K562 (cell line): ENCODE measurements at regions not wholly inside any gene's neighbourhood (a gene's known extent, or its start where the extent isn't known, plus 50 kb on each side); places are given as distances from the start of the nearest gene placed in this dataset.

ENCODE experiments used
- ATAC-seq: fragments of 200-7000 bp; cut with Tn5 transposase; 3 replicates; pipeline ENCODE4 v1.9.1; 2020; ENCODE audit warnings: moderate library complexity
- BruUV-seq: library from RNA; stranded (reverse); fragments of 400-500 nt; replicated peaks from 2 replicates; lab custom pipeline; 2021; lab: Mats Ljungman, UMichigan
- CTCF ChIA-PET: fragments of 300-600 bp; formaldehyde crosslinking; extraction: SDS; loops from one replicate; lab custom pipeline; 2021; ENCODE audit warnings: low intra/inter-chr PET ratio; lab: Yijun Ruan, JAX
- POLR2A ChIA-PET: fragments of 300-600, 350-650 bp; sonication (Branson Sonifier 250); formaldehyde crosslinking; extraction: SDS; loops from one replicate; lab custom pipeline; 2021; ENCODE audit warnings: antibody characterized with exemption, inconsistent platforms; lab: Yijun Ruan, JAX
- DNase-seq, 4 experiments: peaks; one replicate each; pipeline versions ENCODE4 v3.0.0 to v3.0.0-alpha.2; 2011 to 2018; ENCODE audit warnings: low spot score in 3 of 4, mixed read lengths in 3 of 4; ENCODE audit errors: extremely low read depth in 1 of 4
- FAIRE-seq: peaks from 2 replicates; lab custom pipeline; 2011; peaks lifted over from hg19 to GRCh38; lab: Jason Lieb, UNC
- H2AFZ ChIP-seq: 2 replicates; pipeline ENCODE4 v1.6.0; 2011; ENCODE audit warnings: low read depth, low read length, control low read depth, inconsistent platforms
- H3K27ac ChIP-seq: fragments of 200-600 bp; 3 replicates; pipeline ENCODE4 v1.8.0; 2011; ENCODE audit warnings: low read depth, mild to moderate bottlenecking, control low read depth, inconsistent platforms, low read length, moderate library complexity, mixed read lengths; ENCODE audit errors: extremely low read depth
- H3K27me3 ChIP-seq, 2 experiments: fragments of 300-600 bp in 1 of 2; 2 replicates in 1 of 2; 3 replicates in 1 of 2; pipeline versions ENCODE4 v1.6.0 to v1.8.0; 2011; ENCODE audit warnings: inconsistent platforms in 2 of 2, low read length in 2 of 2, mild to moderate bottlenecking in 1 of 2, mixed read lengths in 1 of 2, moderate library complexity in 1 of 2; ENCODE audit not compliant: control insufficient read depth in 2 of 2, insufficient read depth in 2 of 2
- H3K36me3 ChIP-seq: fragments of 300-600 bp; 3 replicates; pipeline ENCODE4 v1.8.0; 2011; ENCODE audit warnings: mild to moderate bottlenecking, low read length, inconsistent platforms; ENCODE audit not compliant: control insufficient read depth, insufficient read depth
- H3K4me1 ChIP-seq, 2 experiments: fragments of 200-600 bp in 1 of 2; replicated peaks in 1 of 2; 2 replicates in 1 of 2; 3 replicates in 1 of 2; pipeline versions ENCODE4 v1.5.1 to v1.8.0; 2011; ENCODE audit warnings: inconsistent platforms in 2 of 2, low read length in 2 of 2, mild to moderate bottlenecking in 1 of 2, mixed read lengths in 1 of 2, moderate library complexity in 1 of 2; ENCODE audit not compliant: control insufficient read depth in 2 of 2, insufficient read depth in 2 of 2
- H3K4me2 ChIP-seq: 2 replicates; pipeline ENCODE4 v1.6.1; 2011; ENCODE audit warnings: low read length, control low read depth, inconsistent platforms, mixed read lengths; ENCODE audit not compliant: insufficient read depth
- H3K4me3 ChIP-seq: fragments of 200-600 bp; sonication (generic), shearing (Covaris generic); 2 replicates; pipeline ENCODE4 v1.5.1; 2016; ENCODE audit warnings: control low read depth, inconsistent platforms
- H3K79me2 ChIP-seq: fragments of 200-600 bp; 3 replicates; pipeline ENCODE4 v1.8.0; 2011; ENCODE audit warnings: low read length, inconsistent platforms; ENCODE audit not compliant: control insufficient read depth, insufficient read depth
- H3K9ac ChIP-seq, 2 experiments: 2 replicates each; pipeline versions ENCODE4 v1.6.0 to v1.6.1; 2011; ENCODE audit warnings: low read depth in 2 of 2, low read length in 2 of 2, control low read depth in 1 of 2, inconsistent platforms in 1 of 2, mild to moderate bottlenecking in 1 of 2, mixed read lengths in 1 of 2; ENCODE audit not compliant: insufficient read depth in 1 of 2
- H3K9me1 ChIP-seq: one replicate; pipeline ENCODE4 v1.6.0; 2011; ENCODE audit warnings: inconsistent platforms, mild to moderate bottlenecking, low read length, moderate library complexity; ENCODE audit not compliant: control insufficient read depth, insufficient read depth
- H3K9me3 ChIP-seq: replicated peaks from 2 replicates; pipeline ENCODE4 v1.5.1; 2011; ENCODE audit warnings: low read depth, low read length, inconsistent platforms; ENCODE audit not compliant: control insufficient read depth, insufficient read depth
- H4K20me1 ChIP-seq: replicated peaks from 2 replicates; pipeline ENCODE4 v1.6.1; 2011; ENCODE audit warnings: low read length, inconsistent platforms, mixed read lengths; ENCODE audit not compliant: control insufficient read depth, insufficient read depth
- ATF1 ChIP-seq, 2 experiments: fragments of 450-650 bp in 1 of 2; IDR thresholded peaks; 2 replicates each; pipeline ENCODE4 v1.6.1; 2016; ENCODE audit warnings: missing compliant biosample characterization in 1 of 2, missing genetic modification characterization in 1 of 2
- BMI1 ChIP-seq: fragments of 150-350 bp; IDR thresholded peaks from 2 replicates; pipeline ENCODE4 v1.6.1; 2014; ENCODE audit warnings: low read length
- CBFB ChIP-seq: sonication (generic); formaldehyde crosslinking; IDR thresholded peaks from 2 replicates; pipeline ENCODE4 v1.4.0; 2020; ENCODE audit warnings: mild to moderate bottlenecking, missing genetic modification reagents
- CREB1 ChIP-seq, 2 experiments: sonication (generic) in 1 of 2; formaldehyde crosslinking in 1 of 2; IDR thresholded peaks; 2 replicates each; pipeline versions ENCODE4 v1.6.1 to v1.8.0; 2012 to 2022; ENCODE audit warnings: inconsistent platforms in 1 of 2, mild to moderate bottlenecking in 1 of 2, missing genetic modification reagents in 1 of 2, moderate library complexity in 1 of 2
- ILF3 ChIP-seq: fragments of 450-650 bp; IDR thresholded peaks from 2 replicates; pipeline ENCODE4 v1.6.1; 2018; ENCODE audit warnings: antibody characterized with exemption, mild to moderate bottlenecking, moderate library complexity, borderline replicate concordance
- MAFK ChIP-seq: IDR thresholded peaks from 2 replicates; pipeline ENCODE4 v1.6.1; 2011; ENCODE audit warnings: low read length, improper control_type of control experiment
- PRMT5 ChIP-seq: sonication (generic); formaldehyde crosslinking; IDR thresholded peaks from 2 replicates; pipeline ENCODE4 v1.5.0; 2020; ENCODE audit warnings: missing genetic modification reagents
- STAT5B ChIP-seq: fragments of 250-450 bp; sonication (Bioruptor Pico); IDR thresholded peaks from 2 replicates; pipeline ENCODE4 v1.8.0; 2021; ENCODE audit warnings: mild to moderate bottlenecking, inconsistent platforms
- TAF15 ChIP-seq: fragments of 200-400 bp; formaldehyde crosslinking; IDR thresholded peaks from 2 replicates; pipeline ENCODE4 v1.6.1; 2017; ENCODE audit warnings: mild to moderate bottlenecking, low read depth, low read length, moderate library complexity
- ZBTB7A ChIP-seq: IDR thresholded peaks from 2 replicates; pipeline ENCODE4 v1.6.1; 2011; ENCODE audit warnings: low read depth, mild to moderate bottlenecking, low read length, moderate library complexity, borderline replicate concordance; ENCODE audit not compliant: control insufficient read depth
- ZNF197 ChIP-seq: fragments of 200-800 bp; sonication (Bioruptor generic); IDR thresholded peaks from 2 replicates; pipeline ENCODE4 v1.6.1; 2016; ENCODE audit warnings: low read depth, missing genetic modification characterization, missing compliant biosample characterization
- ZNF583 ChIP-seq: fragments of 250-450 bp; sonication (Bioruptor Pico); IDR thresholded peaks from 2 replicates; pipeline ENCODE4 v1.4.0; 2020
- whole genome bisulfite sequencing: fragments of 100-300 bp; shearing (Covaris generic); methylation state at CpG from one replicate; pipeline ENCODE4 v1.1.6; 2016; ENCODE audit warnings: low coverage, mixed read lengths; ENCODE audit not compliant: insufficient coverage; ENCODE audit errors: missing lambda C conversion rate; 5-methylcytosine and 5-hydroxymethylcytosine counted together
- in situ Hi-C: fragments of 300-500 bp; cut with MboI; formaldehyde crosslinking; loops from 4 replicates; pipeline ENCODE4 v1.15.0; 2018; ENCODE audit warnings: inconsistent platforms, mixed read lengths
- intact Hi-C: fragments of 100-400 bp; cut with micrococcal nuclease; formaldehyde crosslinking; loops from 2 replicates; pipeline ENCODE4 v1.14.2; 2022
- TF ChIP-seq, protein P1 (sequence below): sonication (generic); formaldehyde crosslinking; IDR thresholded peaks from 2 replicates; pipeline ENCODE4 v1.8.1; 2022; ENCODE audit warnings: missing genetic modification reagents
- TF ChIP-seq, protein P2 (sequence below): sonication (generic); formaldehyde crosslinking; IDR thresholded peaks from 2 replicates; pipeline ENCODE4 v1.8.1; 2023; ENCODE audit warnings: mild to moderate bottlenecking, missing genetic modification reagents
- TF ChIP-seq, protein P3 (sequence below): fragments of 450-650 bp; IDR thresholded peaks from 2 replicates; pipeline ENCODE4 v1.6.1; 2014; ENCODE audit warnings: low read depth, mild to moderate bottlenecking, moderate library complexity, borderline replicate concordance
- TF ChIP-seq, protein P4 (sequence below): fragments of 450-650 bp; IDR thresholded peaks from 2 replicates; pipeline ENCODE4 v1.6.1; 2017; ENCODE audit warnings: antibody characterized with exemption, mild to moderate bottlenecking

DNA sequence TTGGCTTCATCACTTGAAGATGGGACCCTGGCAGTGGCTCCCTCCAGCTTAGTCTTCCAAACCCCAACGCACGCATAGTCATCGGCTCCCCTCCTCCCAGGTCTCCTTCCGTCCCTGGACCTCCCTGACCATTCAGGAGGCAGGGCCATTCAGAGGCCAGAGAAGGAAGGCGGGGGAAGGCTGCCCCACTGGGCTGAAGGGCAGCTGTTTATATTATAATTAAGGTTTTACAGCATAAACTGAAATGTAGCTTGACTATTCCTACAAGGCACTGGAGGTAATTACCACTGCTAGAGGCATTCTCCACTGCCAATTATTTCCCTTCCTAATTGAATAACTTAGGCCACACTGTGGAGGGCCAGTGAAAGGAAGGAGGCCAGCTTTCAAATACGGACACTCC lies 170.6 kb upstream of the PROX1 start:
- 1% methylated on average over 6 of the region's 6 CpGs for WGBS
- TF ChIP-seq PRMT5 = no peak
- TF ChIP-seq STAT5B (CRISPR knock-in tag) = no peak
- TF ChIP-seq, protein P1, sequence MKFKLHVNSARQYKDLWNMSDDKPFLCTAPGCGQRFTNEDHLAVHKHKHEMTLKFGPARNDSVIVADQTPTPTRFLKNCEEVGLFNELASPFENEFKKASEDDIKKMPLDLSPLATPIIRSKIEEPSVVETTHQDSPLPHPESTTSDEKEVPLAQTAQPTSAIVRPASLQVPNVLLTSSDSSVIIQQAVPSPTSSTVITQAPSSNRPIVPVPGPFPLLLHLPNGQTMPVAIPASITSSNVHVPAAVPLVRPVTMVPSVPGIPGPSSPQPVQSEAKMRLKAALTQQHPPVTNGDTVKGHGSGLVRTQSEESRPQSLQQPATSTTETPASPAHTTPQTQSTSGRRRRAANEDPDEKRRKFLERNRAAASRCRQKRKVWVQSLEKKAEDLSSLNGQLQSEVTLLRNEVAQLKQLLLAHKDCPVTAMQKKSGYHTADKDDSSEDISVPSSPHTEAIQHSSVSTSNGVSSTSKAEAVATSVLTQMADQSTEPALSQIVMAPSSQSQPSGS (CRISPR knock-in tag) = no peak
- no peak for TF ChIP-seq ILF3
- TF ChIP-seq ZNF197 (CRISPR knock-in tag) = no peak
- TF ChIP-seq, protein P2, sequence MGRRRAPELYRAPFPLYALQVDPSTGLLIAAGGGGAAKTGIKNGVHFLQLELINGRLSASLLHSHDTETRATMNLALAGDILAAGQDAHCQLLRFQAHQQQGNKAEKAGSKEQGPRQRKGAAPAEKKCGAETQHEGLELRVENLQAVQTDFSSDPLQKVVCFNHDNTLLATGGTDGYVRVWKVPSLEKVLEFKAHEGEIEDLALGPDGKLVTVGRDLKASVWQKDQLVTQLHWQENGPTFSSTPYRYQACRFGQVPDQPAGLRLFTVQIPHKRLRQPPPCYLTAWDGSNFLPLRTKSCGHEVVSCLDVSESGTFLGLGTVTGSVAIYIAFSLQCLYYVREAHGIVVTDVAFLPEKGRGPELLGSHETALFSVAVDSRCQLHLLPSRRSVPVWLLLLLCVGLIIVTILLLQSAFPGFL (CRISPR knock-in tag) = no peak
- no peak for TF ChIP-seq CBFB (CRISPR knock-in tag)
- no peak for TF ChIP-seq CREB1 (IDR thresholded peaks at IDR 0.05)
- TF ChIP-seq CREB1 (CRISPR knock-in tag; IDR thresholded peaks at IDR 0.05) = no peak
- TF ChIP-seq, protein P3, sequence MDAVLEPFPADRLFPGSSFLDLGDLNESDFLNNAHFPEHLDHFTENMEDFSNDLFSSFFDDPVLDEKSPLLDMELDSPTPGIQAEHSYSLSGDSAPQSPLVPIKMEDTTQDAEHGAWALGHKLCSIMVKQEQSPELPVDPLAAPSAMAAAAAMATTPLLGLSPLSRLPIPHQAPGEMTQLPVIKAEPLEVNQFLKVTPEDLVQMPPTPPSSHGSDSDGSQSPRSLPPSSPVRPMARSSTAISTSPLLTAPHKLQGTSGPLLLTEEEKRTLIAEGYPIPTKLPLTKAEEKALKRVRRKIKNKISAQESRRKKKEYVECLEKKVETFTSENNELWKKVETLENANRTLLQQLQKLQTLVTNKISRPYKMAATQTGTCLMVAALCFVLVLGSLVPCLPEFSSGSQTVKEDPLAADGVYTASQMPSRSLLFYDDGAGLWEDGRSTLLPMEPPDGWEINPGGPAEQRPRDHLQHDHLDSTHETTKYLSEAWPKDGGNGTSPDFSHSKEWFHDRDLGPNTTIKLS = no peak
- TF ChIP-seq TAF15 = no peak
- no peak for TF ChIP-seq MAFK
- TF ChIP-seq, protein P4, sequence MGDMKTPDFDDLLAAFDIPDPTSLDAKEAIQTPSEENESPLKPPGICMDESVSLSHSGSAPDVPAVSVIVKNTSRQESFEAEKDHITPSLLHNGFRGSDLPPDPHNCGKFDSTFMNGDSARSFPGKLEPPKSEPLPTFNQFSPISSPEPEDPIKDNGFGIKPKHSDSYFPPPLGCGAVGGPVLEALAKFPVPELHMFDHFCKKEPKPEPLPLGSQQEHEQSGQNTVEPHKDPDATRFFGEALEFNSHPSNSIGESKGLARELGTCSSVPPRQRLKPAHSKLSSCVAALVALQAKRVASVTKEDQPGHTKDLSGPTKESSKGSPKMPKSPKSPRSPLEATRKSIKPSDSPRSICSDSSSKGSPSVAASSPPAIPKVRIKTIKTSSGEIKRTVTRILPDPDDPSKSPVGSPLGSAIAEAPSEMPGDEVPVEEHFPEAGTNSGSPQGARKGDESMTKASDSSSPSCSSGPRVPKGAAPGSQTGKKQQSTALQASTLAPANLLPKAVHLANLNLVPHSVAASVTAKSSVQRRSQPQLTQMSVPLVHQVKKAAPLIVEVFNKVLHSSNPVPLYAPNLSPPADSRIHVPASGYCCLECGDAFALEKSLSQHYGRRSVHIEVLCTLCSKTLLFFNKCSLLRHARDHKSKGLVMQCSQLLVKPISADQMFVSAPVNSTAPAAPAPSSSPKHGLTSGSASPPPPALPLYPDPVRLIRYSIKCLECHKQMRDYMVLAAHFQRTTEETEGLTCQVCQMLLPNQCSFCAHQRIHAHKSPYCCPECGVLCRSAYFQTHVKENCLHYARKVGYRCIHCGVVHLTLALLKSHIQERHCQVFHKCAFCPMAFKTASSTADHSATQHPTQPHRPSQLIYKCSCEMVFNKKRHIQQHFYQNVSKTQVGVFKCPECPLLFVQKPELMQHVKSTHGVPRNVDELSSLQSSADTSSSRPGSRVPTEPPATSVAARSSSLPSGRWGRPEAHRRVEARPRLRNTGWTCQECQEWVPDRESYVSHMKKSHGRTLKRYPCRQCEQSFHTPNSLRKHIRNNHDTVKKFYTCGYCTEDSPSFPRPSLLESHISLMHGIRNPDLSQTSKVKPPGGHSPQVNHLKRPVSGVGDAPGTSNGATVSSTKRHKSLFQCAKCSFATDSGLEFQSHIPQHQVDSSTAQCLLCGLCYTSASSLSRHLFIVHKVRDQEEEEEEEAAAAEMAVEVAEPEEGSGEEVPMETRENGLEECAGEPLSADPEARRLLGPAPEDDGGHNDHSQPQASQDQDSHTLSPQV = no peak
- TF ChIP-seq ZNF583 (CRISPR knock-in tag) = no peak
- TF ChIP-seq ZBTB7A = no peak
- TF ChIP-seq ATF1 (CRISPR knock-in tag; IDR thresholded peaks at IDR 0.05) = no peak
- TF ChIP-seq ATF1 (tag; IDR thresholded peaks at IDR 0.05) = no peak
- no peak for TF ChIP-seq BMI1

More for the DNA sequence above, 170.6 kb upstream of the PROX1 start:
- Histone ChIP-seq H3K4me1 (no peaks in the 10 kb centered on the region), H3K4me2 (no peak overlapping the region), H3K79me2 (no peaks in the 10 kb centered on the region), H3K9me1 (no peaks in the 10 kb centered on the region), H3K27me3 (peaks cover 3 to 20% of the 10 kb centered on the region in 2 experiments; a peak in 3 of 5 replicates), H3K4me3 (no peak overlapping the region), H3K9ac (no peak overlapping the region), H3K9me3 (no peaks in the 10 kb centered on the region), H3K36me3 (no peaks in the 10 kb centered on the region), H4K20me1 (no peaks in the 10 kb centered on the region), H2AFZ (no peak overlapping the region), H3K27ac (no peak overlapping the region)
- ChIA-PET POLR2A (no interaction called here), CTCF (no interaction called here)
- intact Hi-C loops (no loop called here), in situ Hi-C loops (no loop called here)
- FAIRE-seq (no peak), DNase-seq (no peak), ATAC-seq (no peak)
- no TSS peak for BruUV-seq
